ENCODE measurements at regions not wholly inside any gene's neighbourhood (a gene's known extent, or its start where the extent isn't known, plus 50 kb on each side); places are given as distances from the start of the nearest gene placed in this dataset.

GRCh38 chr4:17285747-17286146, 226.1 kb downstream of the QDPR start:
- intact Hi-C loops (cut with DNase I; ENCODE audit: low total_unique reads) = no loop called here
- Histone ChIP-seq H3K9me3 (no peaks in the 10 kb centered on the region), H3K27ac (no peak overlapping the region), H3K27me3 (no peaks in the 10 kb centered on the region), H3K4me3 (no peak overlapping the region), H3K36me3 (no peaks in the 10 kb centered on the region), H3K4me1 (no peaks in the 10 kb centered on the region)
- WGBS, 5 donors = 63 to 84% (median 69%) methylated on average over 4 of the region's 4 CpGs
- TF ChIP-seq POLR2AphosphoS5 (IDR thresholded peaks at IDR 0.05) (no peak), EP300 (IDR thresholded peaks at IDR 0.05) (no peak), POLR2A (IDR thresholded peaks at IDR 0.05) (no peak)
- TF ChIP-seq, protein P1, sequence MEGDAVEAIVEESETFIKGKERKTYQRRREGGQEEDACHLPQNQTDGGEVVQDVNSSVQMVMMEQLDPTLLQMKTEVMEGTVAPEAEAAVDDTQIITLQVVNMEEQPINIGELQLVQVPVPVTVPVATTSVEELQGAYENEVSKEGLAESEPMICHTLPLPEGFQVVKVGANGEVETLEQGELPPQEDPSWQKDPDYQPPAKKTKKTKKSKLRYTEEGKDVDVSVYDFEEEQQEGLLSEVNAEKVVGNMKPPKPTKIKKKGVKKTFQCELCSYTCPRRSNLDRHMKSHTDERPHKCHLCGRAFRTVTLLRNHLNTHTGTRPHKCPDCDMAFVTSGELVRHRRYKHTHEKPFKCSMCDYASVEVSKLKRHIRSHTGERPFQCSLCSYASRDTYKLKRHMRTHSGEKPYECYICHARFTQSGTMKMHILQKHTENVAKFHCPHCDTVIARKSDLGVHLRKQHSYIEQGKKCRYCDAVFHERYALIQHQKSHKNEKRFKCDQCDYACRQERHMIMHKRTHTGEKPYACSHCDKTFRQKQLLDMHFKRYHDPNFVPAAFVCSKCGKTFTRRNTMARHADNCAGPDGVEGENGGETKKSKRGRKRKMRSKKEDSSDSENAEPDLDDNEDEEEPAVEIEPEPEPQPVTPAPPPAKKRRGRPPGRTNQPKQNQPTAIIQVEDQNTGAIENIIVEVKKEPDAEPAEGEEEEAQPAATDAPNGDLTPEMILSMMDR (IDR thresholded peaks at IDR 0.05) = no peak
- no peak for DNase-seq

DNA sequence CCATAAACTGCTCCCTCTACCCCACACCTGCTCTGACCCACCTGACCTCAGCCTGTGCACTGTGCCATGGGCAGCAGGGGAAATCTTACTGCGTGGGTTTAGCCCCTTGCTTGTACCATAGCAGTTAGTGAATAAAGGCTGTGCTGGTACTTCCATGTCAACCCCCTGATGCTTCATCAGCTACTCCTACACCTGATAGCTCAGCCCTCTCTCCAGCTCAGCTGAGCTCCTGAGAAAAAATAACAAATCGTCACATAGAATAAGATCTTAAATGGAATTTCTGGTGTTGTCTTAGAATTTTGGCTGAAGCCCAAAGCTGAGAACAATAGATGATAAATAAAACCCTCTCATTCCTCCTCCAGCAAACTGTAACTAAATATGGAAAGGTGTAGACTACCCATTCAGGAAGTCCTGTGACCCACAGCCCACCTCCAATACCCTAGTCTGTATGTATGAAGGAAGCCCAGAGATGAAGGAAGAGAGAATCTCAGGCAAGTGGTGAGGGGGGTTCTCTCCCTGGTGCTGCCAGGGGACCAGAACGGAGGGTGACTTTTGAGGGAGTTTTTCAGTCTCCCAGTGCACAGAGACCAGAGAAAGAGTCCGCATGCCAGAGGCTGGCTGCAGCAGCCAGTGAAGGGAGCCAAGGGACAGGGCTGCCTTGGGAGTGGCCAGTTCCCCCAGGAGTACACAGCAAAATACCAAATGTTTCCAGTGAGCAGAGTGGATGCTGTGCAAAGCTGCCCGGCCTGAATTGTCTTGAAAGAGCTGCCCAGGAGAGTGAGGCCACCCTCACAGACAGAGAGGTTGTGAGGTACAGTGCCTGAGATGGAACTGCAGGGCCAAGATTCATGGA, 227.3 kb downstream of the QDPR start:
- no peak overlapping the region for H3K27ac ChIP-seq
- H3K27me3 ChIP-seq = no peaks in the 10 kb centered on the region
- no peaks in the 10 kb centered on the region for H3K36me3 ChIP-seq
- intact Hi-C loops (cut with DNase I; ENCODE audit: low total_unique reads) = no loop called here
- H3K4me3 ChIP-seq = no peak overlapping the region
- H3K4me1 ChIP-seq = no peaks in the 10 kb centered on the region
- DNase-seq = no peak
- 53 to 68% (median 57%) methylated on average over 5 of the region's 5 CpGs for WGBS, 5 donors
- TF ChIP-seq, protein P1 (IDR thresholded peaks at IDR 0.05) = no peak
- TF ChIP-seq EP300 (IDR thresholded peaks at IDR 0.05) (no peak), POLR2A (IDR thresholded peaks at IDR 0.05) (no peak), POLR2AphosphoS5 (IDR thresholded peaks at IDR 0.05) (no peak)
- H3K9me3 ChIP-seq = no peaks in the 10 kb centered on the region

DNA sequence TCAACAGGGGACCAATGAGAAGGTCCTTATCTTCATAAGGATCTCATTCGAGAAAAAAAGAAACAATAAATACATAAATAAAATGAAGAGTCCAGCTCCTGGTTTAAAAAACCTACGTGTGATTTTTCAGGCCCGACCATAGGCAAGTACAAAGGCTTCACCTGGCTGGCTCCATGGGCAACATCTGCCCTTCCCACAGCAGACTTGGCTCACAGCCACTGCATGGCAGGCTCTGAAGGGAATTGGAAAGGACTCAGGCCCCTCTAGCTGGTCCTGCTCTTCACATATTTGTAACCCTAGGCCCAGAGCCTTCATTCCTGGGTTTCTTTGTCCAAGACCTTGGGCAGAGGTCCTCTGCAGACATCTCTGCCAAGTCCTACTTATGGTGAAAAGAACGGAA, 228.1 kb downstream of the QDPR start:
- no peaks in the 10 kb centered on the region for H3K36me3 ChIP-seq
- no peak for TF ChIP-seq POLR2A (IDR thresholded peaks at IDR 0.05)
- TF ChIP-seq, protein P1 (IDR thresholded peaks at IDR 0.05) = no peak
- TF ChIP-seq POLR2AphosphoS5 (IDR thresholded peaks at IDR 0.05) = no peak
- no peak for TF ChIP-seq EP300 (IDR thresholded peaks at IDR 0.05)
- intact Hi-C loops (cut with DNase I; ENCODE audit: low total_unique reads) = no loop called here
- H3K4me1 ChIP-seq = no peaks in the 10 kb centered on the region
- no peaks in the 10 kb centered on the region for H3K9me3 ChIP-seq
- 61 to 78% (median 71%) methylated on average over 4 of the region's 4 CpGs for WGBS, 5 donors
- no peak overlapping the region for H3K27ac ChIP-seq
- no peak overlapping the region for H3K4me3 ChIP-seq
- H3K27me3 ChIP-seq = no peaks in the 10 kb centered on the region
- peak in 1 of 2 donors; percentile 31 for DNase-seq

- intact Hi-C loops (cut with DNase I; ENCODE audit: low total_unique reads) = no loop called here
- Histone ChIP-seq H3K9me3 (no peaks in the 10 kb centered on the region), H3K27me3 (no peaks in the 10 kb centered on the region), H3K4me3 (no peak overlapping the region), H3K27ac (no peak overlapping the region), H3K36me3 (no peaks in the 10 kb centered on the region), H3K4me1 (no peaks in the 10 kb centered on the region)
- TF ChIP-seq POLR2A (IDR thresholded peaks at IDR 0.05) (no peak), EP300 (IDR thresholded peaks at IDR 0.05) (no peak), POLR2AphosphoS5 (IDR thresholded peaks at IDR 0.05) (no peak)
- TF ChIP-seq, protein P1 (IDR thresholded peaks at IDR 0.05) = no peak
- DNase-seq = no peak
- 87 to 91% (median 91%) methylated on average over 7 of the region's 7 CpGs for WGBS, 5 donors
Measured at GRCh38 chr4:17283251-17283650, 228.6 kb downstream of the QDPR start.

Measured in stomach (tissue), 8 donors.